WTC11 (cell line): ENCODE measurements at regions not wholly inside any gene's neighbourhood (a gene's known extent, or its start where the extent isn't known, plus 50 kb on each side); places are given as distances from the start of the nearest gene placed in this dataset.
"Not testable (repeated sequence)": the region's sequence is repeated elsewhere in the genome, so short reads cannot be mapped to it uniquely, and the experiment has no call there.

Source experiments
- ATAC-seq: fragments of 200-7000 bp; cut with Tn5 transposase; 2 replicates; pipeline ENCODE4 v1.10.0; 2021; ENCODE audit warnings: mild to moderate bottlenecking, moderate library complexity
- CTCF ChIA-PET: fragments of 300-600 bp; sonication (Branson Sonifier 250); formaldehyde crosslinking; loops from one replicate; lab custom pipeline; 2021; ENCODE audit warnings: antibody characterized with exemption; lab: Charles Lee
- POLR2A ChIA-PET: fragments of 350-600 bp; sonication (Branson Sonifier 250); formaldehyde crosslinking; loops from one replicate; lab custom pipeline; 2021; ENCODE audit warnings: antibody characterized with exemption; lab: Charles Lee
- DNase-seq: peaks from one replicate; pipeline ENCODE4 v3.0.0; 2021; ENCODE audit warnings: low spot score
- H3K27ac Mint-ChIP-seq: 2 replicates; pipeline ENCODE4 v1.8.0; 2021; ENCODE audit warnings: mixed read lengths
- H3K27me3 Mint-ChIP-seq: 2 replicates; pipeline ENCODE4 v1.8.0; 2021; ENCODE audit warnings: low read depth, mild to moderate bottlenecking, moderate library complexity, mixed read lengths
- H3K36me3 Mint-ChIP-seq: 2 replicates; pipeline ENCODE4 v1.8.0; 2021; ENCODE audit warnings: mixed read lengths
- H3K4me1 Mint-ChIP-seq: 2 replicates; pipeline ENCODE4 v1.8.0; 2022; ENCODE audit warnings: mixed read lengths
- H3K4me3 Mint-ChIP-seq: 2 replicates; pipeline ENCODE4 v1.8.0; 2021; ENCODE audit warnings: mild to moderate bottlenecking, moderate library complexity, mixed read lengths
- H3K9me3 Mint-ChIP-seq: 2 replicates; pipeline ENCODE4 v1.8.0; 2021; ENCODE audit warnings: mixed read lengths
- ATF1 ChIP-seq: sonication (generic); formaldehyde crosslinking; IDR thresholded peaks from 2 replicates; pipeline ENCODE4 v1.8.1; 2023; ENCODE audit warnings: mild to moderate bottlenecking, moderate library complexity, missing genetic modification reagents
- CBFB ChIP-seq: sonication (generic); formaldehyde crosslinking; IDR thresholded peaks from 2 replicates; pipeline ENCODE4 v1.8.1; 2022; ENCODE audit warnings: mild to moderate bottlenecking, low read depth, missing genetic modification reagents
- ETV6 ChIP-seq: sonication (generic); formaldehyde crosslinking; IDR thresholded peaks from 2 replicates; pipeline ENCODE4 v1.8.1; 2022; ENCODE audit warnings: mild to moderate bottlenecking, missing genetic modification reagents
- GTF2I ChIP-seq: fragments of 250-450 bp; sonication (Bioruptor Pico); conservative IDR thresholded peaks from 2 replicates; pipeline ENCODE4 v1.4.0; 2021; ENCODE audit warnings: mild to moderate bottlenecking
- NR2C2 ChIP-seq: sonication (generic); formaldehyde crosslinking; IDR thresholded peaks from 2 replicates; pipeline ENCODE4 v1.8.0; 2022; ENCODE audit warnings: mild to moderate bottlenecking, missing genetic modification reagents
- PRRX2 ChIP-seq: fragments of 250-450 bp; sonication (Bioruptor Pico); IDR thresholded peaks from 2 replicates; pipeline ENCODE4 v1.8.0; 2021; ENCODE audit warnings: mild to moderate bottlenecking
- SMAD4 ChIP-seq: sonication (generic); formaldehyde crosslinking; IDR thresholded peaks from 2 replicates; pipeline ENCODE4 v1.8.0; 2022; ENCODE audit warnings: mild to moderate bottlenecking, missing genetic modification reagents
- SP1 ChIP-seq: sonication (generic); formaldehyde crosslinking; conservative IDR thresholded peaks from 2 replicates; pipeline ENCODE4 v1.8.1; 2022; ENCODE audit warnings: missing genetic modification reagents
- USF2 ChIP-seq: sonication (generic); formaldehyde crosslinking; IDR thresholded peaks from 2 replicates; pipeline ENCODE4 v1.8.1; 2023; ENCODE audit warnings: mild to moderate bottlenecking, missing genetic modification reagents, moderate library complexity
- ZNF138 ChIP-seq: sonication (generic); formaldehyde crosslinking; conservative IDR thresholded peaks from 2 replicates; pipeline ENCODE4 v1.8.1; 2022; ENCODE audit warnings: mild to moderate bottlenecking, moderate library complexity, missing genetic modification reagents
- ZNF532 ChIP-seq: fragments of 250-450 bp; sonication (Bioruptor Pico); IDR thresholded peaks from 2 replicates; pipeline ENCODE4 v1.9.0; 2021; ENCODE audit warnings: mild to moderate bottlenecking, borderline replicate concordance
- ZNF671 ChIP-seq: fragments of 250-450 bp; sonication (Bioruptor Pico); IDR thresholded peaks from 2 replicates; pipeline ENCODE4 v1.8.0; 2021; ENCODE audit warnings: mild to moderate bottlenecking
- TF ChIP-seq, protein P1 (sequence below): sonication (generic); formaldehyde crosslinking; IDR thresholded peaks from 2 replicates; pipeline ENCODE4 v1.8.0; 2022; ENCODE audit warnings: missing genetic modification reagents
- TF ChIP-seq, protein P2 (sequence below): sonication (generic); formaldehyde crosslinking; IDR thresholded peaks from 2 replicates; pipeline ENCODE4 v1.8.1; 2023; ENCODE audit warnings: mild to moderate bottlenecking, moderate library complexity, missing genetic modification reagents
- TF ChIP-seq, protein P3 (sequence below): fragments of 250-450 bp; sonication (Bioruptor Pico); IDR thresholded peaks from 2 replicates; pipeline ENCODE4 v1.8.0; 2021; ENCODE audit warnings: mild to moderate bottlenecking

- TF ChIP-seq, protein P1, sequence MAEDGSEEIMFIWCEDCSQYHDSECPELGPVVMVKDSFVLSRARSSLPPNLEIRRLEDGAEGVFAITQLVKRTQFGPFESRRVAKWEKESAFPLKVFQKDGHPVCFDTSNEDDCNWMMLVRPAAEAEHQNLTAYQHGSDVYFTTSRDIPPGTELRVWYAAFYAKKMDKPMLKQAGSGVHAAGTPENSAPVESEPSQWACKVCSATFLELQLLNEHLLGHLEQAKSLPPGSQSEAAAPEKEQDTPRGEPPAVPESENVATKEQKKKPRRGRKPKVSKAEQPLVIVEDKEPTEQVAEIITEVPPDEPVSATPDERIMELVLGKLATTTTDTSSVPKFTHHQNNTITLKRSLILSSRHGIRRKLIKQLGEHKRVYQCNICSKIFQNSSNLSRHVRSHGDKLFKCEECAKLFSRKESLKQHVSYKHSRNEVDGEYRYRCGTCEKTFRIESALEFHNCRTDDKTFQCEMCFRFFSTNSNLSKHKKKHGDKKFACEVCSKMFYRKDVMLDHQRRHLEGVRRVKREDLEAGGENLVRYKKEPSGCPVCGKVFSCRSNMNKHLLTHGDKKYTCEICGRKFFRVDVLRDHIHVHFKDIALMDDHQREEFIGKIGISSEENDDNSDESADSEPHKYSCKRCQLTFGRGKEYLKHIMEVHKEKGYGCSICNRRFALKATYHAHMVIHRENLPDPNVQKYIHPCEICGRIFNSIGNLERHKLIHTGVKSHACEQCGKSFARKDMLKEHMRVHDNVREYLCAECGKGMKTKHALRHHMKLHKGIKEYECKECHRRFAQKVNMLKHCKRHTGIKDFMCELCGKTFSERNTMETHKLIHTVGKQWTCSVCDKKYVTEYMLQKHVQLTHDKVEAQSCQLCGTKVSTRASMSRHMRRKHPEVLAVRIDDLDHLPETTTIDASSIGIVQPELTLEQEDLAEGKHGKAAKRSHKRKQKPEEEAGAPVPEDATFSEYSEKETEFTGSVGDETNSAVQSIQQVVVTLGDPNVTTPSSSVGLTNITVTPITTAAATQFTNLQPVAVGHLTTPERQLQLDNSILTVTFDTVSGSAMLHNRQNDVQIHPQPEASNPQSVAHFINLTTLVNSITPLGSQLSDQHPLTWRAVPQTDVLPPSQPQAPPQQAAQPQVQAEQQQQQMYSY (CRISPR knock-in tag): no peak
- no peak for TF ChIP-seq ATF1 (CRISPR knock-in tag)
Measured at GRCh38 chr14:106513302-106513701, 986.9 kb downstream of the TMEM121 start (continued).

GRCh38 chr14:106518054-106518943, 991.9 kb downstream of the TMEM121 start:
- ChIA-PET CTCF (no interaction called here), POLR2A (no interaction called here)
- DNase-seq (no peak), ATAC-seq (no peak)
- peaks cover 86% of the 10 kb centered on the region for H3K36me3 Mint-ChIP-seq
- peaks cover 90% of the 10 kb centered on the region for H3K9me3 Mint-ChIP-seq
- H3K27ac Mint-ChIP-seq: no peak overlapping the region
- H3K27me3 Mint-ChIP-seq: peaks cover 8% of the 10 kb centered on the region
- H3K4me1 Mint-ChIP-seq: no peaks in the 10 kb centered on the region
- H3K4me3 Mint-ChIP-seq: no peak overlapping the region
- TF ChIP-seq USF2 (CRISPR knock-in tag) (no peak), SMAD4 (CRISPR knock-in tag) (no peak), CBFB (CRISPR knock-in tag) (no peak), ZNF532 (CRISPR knock-in tag) (no peak), ATF1 (CRISPR knock-in tag) (no peak), SP1 (CRISPR knock-in tag) (no peak), ZNF671 (CRISPR knock-in tag) (no peak), NR2C2 (CRISPR knock-in tag) (no peak), ETV6 (CRISPR knock-in tag) (no peak), GTF2I (CRISPR knock-in tag) (no peak), PRRX2 (no peak), ZNF138 (CRISPR knock-in tag) (no peak)
- TF ChIP-seq, protein P2, sequence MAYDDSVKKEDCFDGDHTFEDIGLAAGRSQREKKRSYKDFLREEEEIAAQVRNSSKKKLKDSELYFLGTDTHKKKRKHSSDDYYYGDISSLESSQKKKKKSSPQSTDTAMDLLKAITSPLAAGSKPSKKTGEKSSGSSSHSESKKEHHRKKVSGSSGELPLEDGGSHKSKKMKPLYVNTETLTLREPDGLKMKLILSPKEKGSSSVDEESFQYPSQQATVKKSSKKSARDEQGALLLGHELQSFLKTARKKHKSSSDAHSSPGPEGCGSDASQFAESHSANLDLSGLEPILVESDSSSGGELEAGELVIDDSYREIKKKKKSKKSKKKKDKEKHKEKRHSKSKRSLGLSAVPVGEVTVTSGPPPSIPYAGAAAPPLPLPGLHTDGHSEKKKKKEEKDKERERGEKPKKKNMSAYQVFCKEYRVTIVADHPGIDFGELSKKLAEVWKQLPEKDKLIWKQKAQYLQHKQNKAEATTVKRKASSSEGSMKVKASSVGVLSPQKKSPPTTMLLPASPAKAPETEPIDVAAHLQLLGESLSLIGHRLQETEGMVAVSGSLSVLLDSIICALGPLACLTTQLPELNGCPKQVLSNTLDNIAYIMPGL (CRISPR knock-in tag): no peak
- TF ChIP-seq, protein P3, sequence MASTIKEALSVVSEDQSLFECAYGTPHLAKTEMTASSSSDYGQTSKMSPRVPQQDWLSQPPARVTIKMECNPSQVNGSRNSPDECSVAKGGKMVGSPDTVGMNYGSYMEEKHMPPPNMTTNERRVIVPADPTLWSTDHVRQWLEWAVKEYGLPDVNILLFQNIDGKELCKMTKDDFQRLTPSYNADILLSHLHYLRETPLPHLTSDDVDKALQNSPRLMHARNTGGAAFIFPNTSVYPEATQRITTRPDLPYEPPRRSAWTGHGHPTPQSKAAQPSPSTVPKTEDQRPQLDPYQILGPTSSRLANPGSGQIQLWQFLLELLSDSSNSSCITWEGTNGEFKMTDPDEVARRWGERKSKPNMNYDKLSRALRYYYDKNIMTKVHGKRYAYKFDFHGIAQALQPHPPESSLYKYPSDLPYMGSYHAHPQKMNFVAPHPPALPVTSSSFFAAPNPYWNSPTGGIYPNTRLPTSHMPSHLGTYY (CRISPR knock-in tag): no peak

GRCh38 chr14:106522118-106522517, 995.7 kb downstream of the TMEM121 start:
- H3K4me1 Mint-ChIP-seq, H3K4me3 Mint-ChIP-seq, CTCF ChIA-PET, POLR2A ChIA-PET, DNase-seq, H3K27me3 Mint-ChIP-seq, ATAC-seq, H3K27ac Mint-ChIP-seq: not testable (repeated sequence)
- Mint-ChIP-seq H3K36me3 (peaks cover 72% of the 10 kb centered on the region), H3K9me3 (peaks cover 78% of the 10 kb centered on the region)
